HuH-7.5 (cell line): ENCODE measurements at regions not wholly inside any gene's neighbourhood (a gene's known extent, or its start where the extent isn't known, plus 50 kb on each side); places are given as distances from the start of the nearest gene placed in this dataset.
"Not testable (repeated sequence)": the region's sequence is repeated elsewhere in the genome, so short reads cannot be mapped to it uniquely, and the experiment has no call there.

Experiments used
- DNase-seq: peaks from one replicate; pipeline ENCODE4 v3.0.0; 2011; ENCODE audit warnings: low spot score

DNA sequence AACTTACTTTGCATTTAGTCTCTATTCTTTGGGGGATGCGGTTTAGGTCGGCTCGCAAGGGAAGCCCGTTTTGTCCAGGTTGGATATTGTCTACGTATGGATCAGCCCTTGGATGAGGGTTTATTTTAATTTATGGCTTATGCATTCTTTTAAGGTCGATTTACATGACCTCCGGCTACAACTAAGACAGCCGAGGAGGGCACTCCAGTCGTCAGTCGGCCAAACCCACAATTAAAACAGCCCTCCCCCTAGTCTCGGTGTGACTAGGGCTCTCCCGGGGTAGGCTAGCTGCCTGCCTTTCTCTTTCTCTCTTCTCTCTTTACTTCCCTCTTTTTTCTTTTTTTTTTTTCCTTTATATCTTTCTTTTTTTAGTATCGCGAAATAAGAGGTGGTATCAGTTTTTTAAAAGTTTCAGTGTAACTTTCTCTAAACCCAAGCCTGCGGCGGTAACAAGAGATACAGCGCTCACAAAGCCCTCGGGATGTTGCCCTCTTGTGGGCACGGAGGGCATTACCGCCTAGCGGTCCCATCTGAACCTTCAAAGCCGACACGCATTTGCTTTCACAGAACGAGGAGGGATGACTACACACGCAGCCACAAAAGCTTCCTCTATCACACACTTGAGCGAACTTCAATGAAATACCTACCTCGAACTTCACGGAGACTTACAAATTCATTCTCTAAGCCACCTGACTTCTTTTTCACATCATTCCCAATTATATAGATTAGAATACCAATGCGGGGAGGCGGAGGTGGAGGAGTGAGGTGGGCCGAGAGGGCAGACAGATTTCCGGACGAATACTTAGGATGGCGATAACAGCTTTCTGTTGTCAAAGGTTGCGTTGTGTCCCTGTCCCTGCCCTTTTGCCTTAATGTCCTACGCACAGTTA is 132.3 kb upstream of the C11orf58 start:
- peak; percentile 72 for DNase-seq

- peak; percentile 34 for DNase-seq
Measured at GRCh38 chr11:16605389-16605893, 133.0 kb upstream of the C11orf58 start.

GRCh38 chr11:16604794-16605388 is 133.6 kb upstream of the C11orf58 start:
- DNase-seq: peak; percentile 32

DNA sequence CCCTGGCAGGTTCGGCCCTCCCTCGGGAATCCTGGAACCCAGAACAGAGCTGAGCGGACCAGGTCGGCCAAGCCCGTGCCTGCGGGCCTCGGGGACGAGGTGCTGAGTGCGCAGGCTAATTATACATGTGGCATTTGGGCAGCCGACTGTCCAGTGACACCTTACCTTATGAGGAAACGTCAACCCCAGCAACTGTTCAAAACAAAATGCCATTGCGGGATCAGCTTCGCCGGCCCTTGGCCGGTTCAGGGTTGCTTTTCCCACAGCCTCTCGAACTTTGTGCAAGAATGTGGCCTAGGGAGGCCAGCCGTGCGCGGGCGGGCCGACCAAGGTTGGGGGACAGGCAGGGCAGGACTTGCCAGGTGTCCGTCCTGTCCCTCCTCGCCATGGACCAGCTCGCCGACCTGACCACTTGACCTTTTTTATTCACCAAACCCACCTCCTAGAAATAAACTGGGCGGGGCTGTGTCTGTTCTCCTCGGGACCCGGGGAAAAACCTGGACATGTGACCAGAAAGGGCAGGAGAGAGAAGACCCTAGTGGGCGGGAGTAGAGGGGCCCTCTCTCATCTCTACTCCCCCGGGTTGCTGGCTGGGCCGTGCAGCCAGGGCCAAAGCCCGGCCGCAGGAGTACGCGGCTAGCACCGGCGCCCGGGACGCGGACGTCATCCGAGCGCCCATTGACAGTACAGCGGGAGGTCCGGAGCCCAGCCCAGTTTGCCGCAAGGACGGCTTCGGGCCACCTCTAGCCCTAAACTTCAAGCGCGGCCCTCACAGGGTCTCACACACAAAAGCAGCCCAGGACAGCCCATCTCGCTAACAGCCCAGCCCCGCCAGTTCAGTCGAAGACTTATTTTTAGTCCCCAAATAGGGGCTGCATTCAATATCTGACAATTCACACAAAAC is 134.3 kb upstream of the C11orf58 start:
- no peak for DNase-seq

DNA sequence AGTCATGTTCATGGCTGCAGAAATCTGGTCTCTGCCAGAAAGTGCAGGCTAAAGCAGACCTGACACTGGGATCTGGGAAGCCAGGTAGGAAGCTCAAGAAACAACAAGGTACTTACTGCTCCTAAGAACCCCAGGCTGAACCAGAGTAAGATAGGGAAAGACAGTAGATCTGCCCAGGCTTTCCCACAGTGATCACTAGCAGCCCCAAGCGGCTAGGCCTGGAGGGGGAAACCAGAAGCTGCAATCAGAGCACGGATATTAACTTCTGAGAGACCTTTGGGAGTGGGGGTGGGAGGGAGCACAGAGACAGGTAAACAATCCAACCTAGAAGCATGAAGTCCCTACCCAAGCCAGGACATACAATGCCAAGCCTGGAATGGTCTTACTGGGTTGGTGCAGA is 135.2 kb upstream of the C11orf58 start:
- peak; percentile 28 for DNase-seq

DNA sequence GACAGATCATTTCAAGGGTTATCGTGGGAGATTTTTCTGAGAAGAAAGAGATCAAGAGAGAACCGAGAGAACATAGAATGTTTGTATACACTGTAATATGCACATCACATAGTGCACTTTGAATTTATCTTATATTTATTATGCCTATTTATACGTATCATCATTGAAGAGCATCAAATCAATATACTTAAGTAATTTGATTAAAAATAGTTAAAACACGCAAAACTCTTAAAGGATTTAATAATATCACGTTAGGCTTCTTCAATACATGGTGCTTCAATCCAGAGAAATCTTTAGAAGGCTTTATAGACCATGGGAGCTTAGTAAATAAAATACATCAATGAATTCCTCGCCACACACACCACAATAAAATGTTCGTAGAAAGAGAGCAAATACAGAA is 139.5 kb upstream of the C11orf58 start:
- DNase-seq: no peak

DNA sequence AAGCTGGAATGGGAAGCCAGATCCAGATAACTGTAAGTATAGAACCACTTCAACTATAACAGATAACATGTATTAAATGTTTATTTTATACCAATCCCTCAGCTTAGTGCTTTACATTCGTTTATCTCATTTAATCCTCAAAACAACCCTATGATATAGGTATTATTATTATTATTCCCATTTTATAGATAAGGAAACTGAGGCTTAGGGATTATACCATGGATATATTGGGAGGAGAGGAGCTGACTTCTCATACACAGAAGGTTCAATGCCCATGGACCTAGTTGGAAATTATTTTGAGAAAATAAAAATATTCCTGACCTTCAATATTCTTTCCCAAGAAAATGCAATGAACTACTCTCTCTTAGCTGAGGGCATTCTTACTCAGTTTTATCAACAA is 140.4 kb upstream of the C11orf58 start:
- DNase-seq: no peak

- DNase-seq: no peak
Measured at GRCh38 chr11:16596231-16596630, 142.2 kb upstream of the C11orf58 start.

- DNase-seq: no peak
Measured at GRCh38 chr11:16591157-16591556, 147.3 kb upstream of the C11orf58 start.

GRCh38 chr11:16587670-16588069 is 150.8 kb upstream of the C11orf58 start:
- no peak for DNase-seq

DNA sequence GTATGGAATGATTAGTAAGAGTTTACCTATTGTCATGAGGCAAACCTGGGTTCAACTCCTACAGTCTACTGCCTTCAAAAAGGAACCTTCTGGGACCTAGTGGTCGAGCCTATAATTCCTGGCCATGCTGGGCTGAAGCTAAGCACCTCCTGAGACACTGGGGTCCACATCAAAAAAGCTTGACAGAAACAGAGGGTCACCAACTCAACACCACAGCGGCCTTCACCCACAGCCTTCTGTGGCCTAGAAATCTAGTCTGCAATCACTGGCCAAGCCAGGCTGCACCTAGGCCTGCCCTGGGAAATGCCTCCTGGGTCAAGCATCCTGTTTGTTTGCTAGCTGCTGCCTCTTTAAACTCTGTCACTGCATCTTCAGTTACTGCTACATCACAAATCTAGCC is 153.9 kb upstream of the C11orf58 start:
- DNase-seq: no peak

- DNase-seq: not testable (repeated sequence)
Measured at GRCh38 chr11:16581078-16581477, 157.4 kb upstream of the C11orf58 start.

- no peak for DNase-seq
Measured at GRCh38 chr11:16577490-16577889, 161.0 kb upstream of the C11orf58 start.

- DNase-seq: not testable (repeated sequence)
Measured at GRCh38 chr11:16574889-16575288, 163.6 kb upstream of the C11orf58 start.

GRCh38 chr11:16572945-16573344 is 165.5 kb upstream of the C11orf58 start:
- DNase-seq: peak; percentile 1

DNA sequence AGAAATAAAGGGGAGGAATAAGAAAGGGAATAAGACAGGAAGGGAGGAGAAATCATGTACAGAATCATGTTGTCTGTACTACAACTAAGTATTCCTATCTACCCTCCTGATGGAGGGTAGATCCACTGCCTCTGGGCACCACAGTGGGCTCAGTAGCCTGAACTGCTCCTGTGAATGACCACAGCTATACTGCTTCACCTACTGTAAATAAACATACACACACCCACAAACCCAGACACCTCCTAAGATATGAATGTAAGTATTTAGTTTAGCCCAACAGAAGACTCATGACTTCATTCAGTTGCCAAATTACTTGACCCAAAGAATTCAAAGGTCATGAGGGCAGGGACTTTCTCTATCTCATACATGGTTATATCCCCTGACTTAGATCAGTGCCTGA is 177.3 kb upstream of the C11orf58 start:
- DNase-seq: no peak

GRCh38 chr11:16558494-16558893 is 180.0 kb upstream of the C11orf58 start:
- no peak for DNase-seq

GRCh38 chr11:16555956-16556355 is 182.5 kb upstream of the C11orf58 start:
- no peak for DNase-seq

- DNase-seq: no peak
Measured at GRCh38 chr11:16554361-16554760, 184.1 kb upstream of the C11orf58 start.

GRCh38 chr11:16547879-16548278 is 190.6 kb upstream of the C11orf58 start:
- no peak for DNase-seq

DNA sequence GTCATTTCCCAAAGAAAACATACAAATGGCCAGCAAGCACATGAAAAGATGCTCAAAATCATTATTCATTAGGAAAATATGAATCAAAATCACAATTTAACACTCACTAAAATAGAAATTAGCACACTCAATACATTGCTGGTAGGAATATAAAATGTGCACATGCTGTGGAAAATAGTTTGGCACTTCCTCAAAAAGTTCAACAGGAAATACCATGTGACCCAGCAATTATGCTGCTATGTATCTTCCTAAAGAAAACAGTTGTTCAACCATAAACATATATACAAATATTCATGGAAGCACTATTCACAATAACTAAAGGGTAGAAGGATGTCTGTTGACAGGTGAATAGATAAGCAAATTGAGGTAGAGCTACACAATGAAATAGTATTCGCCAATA is 187.3 kb upstream of the SOX6 start:
- DNase-seq: no peak

DNA sequence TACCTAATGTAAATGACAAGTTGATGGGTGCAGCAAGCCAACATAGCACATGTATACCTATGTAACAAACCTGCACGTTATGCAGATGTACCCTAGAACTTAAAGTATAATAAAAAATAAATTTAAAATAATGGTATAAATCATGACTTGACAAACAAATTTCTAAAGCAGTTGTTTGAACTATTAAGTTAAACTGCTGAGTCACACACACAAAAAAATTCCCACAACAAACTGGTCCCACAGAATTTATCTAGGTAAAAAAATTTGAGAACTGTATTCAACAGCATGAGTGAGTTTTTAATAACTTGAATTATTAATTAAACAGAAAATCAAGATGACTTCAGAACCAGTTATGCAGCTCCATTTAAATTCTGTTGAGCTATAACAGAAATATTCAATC is 186.0 kb upstream of the SOX6 start:
- no peak for DNase-seq
